HepG2 (cell line): ENCODE measurements at regions not wholly inside any gene's neighbourhood (a gene's known extent, or its start where the extent isn't known, plus 50 kb on each side); places are given as distances from the start of the nearest gene placed in this dataset.

Experiments
- ARID2 ChIP-seq: sonication (generic); formaldehyde crosslinking; IDR thresholded peaks from 2 replicates; pipeline ENCODE4 v1.8.1; 2022; ENCODE audit warnings: mild to moderate bottlenecking, missing genetic modification reagents, borderline replicate concordance
- BCL6 ChIP-seq: IDR thresholded peaks from 2 replicates; pipeline ENCODE4 v1.6.1; 2016; ENCODE audit warnings: missing genetic modification reagents, missing compliant biosample characterization
- ESRRA ChIP-seq: sonication (generic); formaldehyde crosslinking; IDR thresholded peaks from 2 replicates; pipeline ENCODE4 v1.5.1; 2020; ENCODE audit warnings: mild to moderate bottlenecking, low read depth, missing genetic modification reagents
- FOSL1 ChIP-seq: sonication (generic); formaldehyde crosslinking; IDR thresholded peaks from 2 replicates; pipeline ENCODE4 v1.9.0; 2021; ENCODE audit warnings: missing genetic modification reagents, borderline replicate concordance
- FOXP1 ChIP-seq, 2 experiments: fragments of 450-650 bp in 1 of 2; IDR thresholded peaks; 2 replicates each; pipeline ENCODE4 v1.6.1; 2017 to 2018; ENCODE audit warnings: antibody characterized with exemption in 1 of 2
- HMGA1 ChIP-seq: sonication (generic); formaldehyde crosslinking; conservative IDR thresholded peaks from 2 replicates; pipeline ENCODE4 v1.4.0; 2020; ENCODE audit warnings: missing genetic modification reagents
- HNRNPUL1 ChIP-seq: fragments of 200-400 bp; formaldehyde crosslinking; IDR thresholded peaks from 2 replicates; pipeline ENCODE4 v1.6.1; 2017; ENCODE audit warnings: low read depth, mild to moderate bottlenecking, low read length, moderate library complexity
- KLF6 ChIP-seq: IDR thresholded peaks from 2 replicates; pipeline ENCODE4 v1.8.0; 2016; ENCODE audit warnings: missing biosample characterization, missing genetic modification reagents
- MAZ ChIP-seq, 2 experiments: sonication (generic) in 1 of 2; formaldehyde crosslinking in 1 of 2; IDR thresholded peaks; 2 replicates each; pipeline versions ENCODE4 v1.5.0 to v1.6.1; 2012 to 2020; ENCODE audit warnings: low read depth in 2 of 2, mild to moderate bottlenecking in 2 of 2, borderline replicate concordance in 1 of 2, improper control_type of control experiment in 1 of 2, low read length in 1 of 2, missing genetic modification reagents in 1 of 2, moderate library complexity in 1 of 2
- MED1 ChIP-seq: sonication (generic); formaldehyde crosslinking; IDR thresholded peaks from 2 replicates; pipeline ENCODE4 v1.4.0; 2020; ENCODE audit warnings: missing genetic modification reagents
- NCOA1 ChIP-seq: sonication (generic); formaldehyde crosslinking; IDR thresholded peaks from 2 replicates; pipeline ENCODE4 v1.9.0; 2021; ENCODE audit warnings: missing genetic modification reagents
- PLSCR1 ChIP-seq: sonication (generic); formaldehyde crosslinking; IDR thresholded peaks from 2 replicates; pipeline ENCODE4 v1.5.0; 2020; ENCODE audit warnings: missing genetic modification reagents, mild to moderate bottlenecking, borderline replicate concordance
- SMAD3 ChIP-seq: sonication (generic); formaldehyde crosslinking; IDR thresholded peaks from 2 replicates; pipeline ENCODE4 v1.4.0; 2020; ENCODE audit warnings: missing genetic modification reagents
- SRSF9 ChIP-seq: fragments of 200-400 bp; formaldehyde crosslinking; IDR thresholded peaks from 2 replicates; pipeline ENCODE4 v1.6.1; 2018; ENCODE audit warnings: borderline replicate concordance, mild to moderate bottlenecking, low read depth, low read length; ENCODE audit not compliant: insufficient read depth, poor library complexity, severe bottlenecking
- TFE3 ChIP-seq: IDR thresholded peaks from 2 replicates; pipeline ENCODE4 v1.6.1; 2016
- ZBTB14 ChIP-seq: sonication (generic); formaldehyde crosslinking; IDR thresholded peaks from 2 replicates; pipeline ENCODE4 v1.4.0; 2020; ENCODE audit warnings: missing genetic modification reagents
- ZBTB20 ChIP-seq: sonication (generic); formaldehyde crosslinking; IDR thresholded peaks from 2 replicates; pipeline ENCODE4 v1.8.1; 2023; ENCODE audit warnings: missing genetic modification reagents, low read depth, mild to moderate bottlenecking, borderline replicate concordance
- ZNF317 ChIP-seq: sonication (generic); formaldehyde crosslinking; IDR thresholded peaks from 2 replicates; pipeline ENCODE4 v1.5.0; 2020; ENCODE audit warnings: mild to moderate bottlenecking, missing genetic modification reagents
- ZNF747 ChIP-seq: sonication (generic); formaldehyde crosslinking; IDR thresholded peaks from 2 replicates; pipeline ENCODE4 v1.8.1; 2023; ENCODE audit warnings: missing genetic modification reagents, mild to moderate bottlenecking, borderline replicate concordance
- TF ChIP-seq, protein P1 (sequence below): sonication (generic); formaldehyde crosslinking; IDR thresholded peaks from 2 replicates; pipeline ENCODE4 v1.4.0; 2020; ENCODE audit warnings: missing genetic modification reagents, borderline replicate concordance

DNA sequence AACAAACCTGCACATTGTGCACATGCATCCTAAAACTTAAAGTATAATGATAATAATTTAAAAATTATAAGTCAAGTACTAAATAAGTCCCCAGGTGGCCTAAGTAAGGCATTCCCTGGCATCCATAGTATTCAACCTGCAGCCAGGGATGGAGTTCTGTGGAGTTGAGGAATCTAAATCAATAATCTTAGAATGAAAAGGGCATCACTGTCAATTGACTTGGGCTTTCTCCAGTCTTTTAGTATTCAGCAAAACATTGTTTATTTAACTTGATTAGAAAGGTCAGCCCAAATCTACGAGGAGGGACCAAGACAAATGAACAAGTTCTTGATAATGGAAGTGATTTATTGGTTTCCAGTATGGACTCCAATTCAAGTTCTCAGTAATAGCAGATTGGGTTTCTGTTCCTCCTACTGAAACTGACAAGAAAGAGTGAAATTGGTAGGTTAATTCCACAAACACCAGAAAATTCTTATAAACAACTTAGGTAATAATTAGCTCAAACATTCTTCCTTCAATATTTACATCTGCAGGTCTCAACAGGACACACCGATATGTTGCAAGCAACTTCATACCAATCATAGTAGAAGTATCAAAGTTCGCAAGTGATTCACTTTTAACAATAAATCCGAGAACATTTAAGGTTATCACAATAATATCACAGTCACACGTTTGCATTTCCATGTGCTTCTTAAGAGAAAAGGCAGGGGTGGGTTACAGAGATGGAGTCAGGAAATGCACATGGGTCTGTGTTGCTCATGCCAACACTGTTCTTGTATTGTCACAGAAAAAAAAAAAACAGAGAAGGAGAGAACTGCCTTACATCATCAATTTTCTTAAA lies 51.7 kb upstream of the EHBP1 start (continued):
- TF ChIP-seq, protein P1, sequence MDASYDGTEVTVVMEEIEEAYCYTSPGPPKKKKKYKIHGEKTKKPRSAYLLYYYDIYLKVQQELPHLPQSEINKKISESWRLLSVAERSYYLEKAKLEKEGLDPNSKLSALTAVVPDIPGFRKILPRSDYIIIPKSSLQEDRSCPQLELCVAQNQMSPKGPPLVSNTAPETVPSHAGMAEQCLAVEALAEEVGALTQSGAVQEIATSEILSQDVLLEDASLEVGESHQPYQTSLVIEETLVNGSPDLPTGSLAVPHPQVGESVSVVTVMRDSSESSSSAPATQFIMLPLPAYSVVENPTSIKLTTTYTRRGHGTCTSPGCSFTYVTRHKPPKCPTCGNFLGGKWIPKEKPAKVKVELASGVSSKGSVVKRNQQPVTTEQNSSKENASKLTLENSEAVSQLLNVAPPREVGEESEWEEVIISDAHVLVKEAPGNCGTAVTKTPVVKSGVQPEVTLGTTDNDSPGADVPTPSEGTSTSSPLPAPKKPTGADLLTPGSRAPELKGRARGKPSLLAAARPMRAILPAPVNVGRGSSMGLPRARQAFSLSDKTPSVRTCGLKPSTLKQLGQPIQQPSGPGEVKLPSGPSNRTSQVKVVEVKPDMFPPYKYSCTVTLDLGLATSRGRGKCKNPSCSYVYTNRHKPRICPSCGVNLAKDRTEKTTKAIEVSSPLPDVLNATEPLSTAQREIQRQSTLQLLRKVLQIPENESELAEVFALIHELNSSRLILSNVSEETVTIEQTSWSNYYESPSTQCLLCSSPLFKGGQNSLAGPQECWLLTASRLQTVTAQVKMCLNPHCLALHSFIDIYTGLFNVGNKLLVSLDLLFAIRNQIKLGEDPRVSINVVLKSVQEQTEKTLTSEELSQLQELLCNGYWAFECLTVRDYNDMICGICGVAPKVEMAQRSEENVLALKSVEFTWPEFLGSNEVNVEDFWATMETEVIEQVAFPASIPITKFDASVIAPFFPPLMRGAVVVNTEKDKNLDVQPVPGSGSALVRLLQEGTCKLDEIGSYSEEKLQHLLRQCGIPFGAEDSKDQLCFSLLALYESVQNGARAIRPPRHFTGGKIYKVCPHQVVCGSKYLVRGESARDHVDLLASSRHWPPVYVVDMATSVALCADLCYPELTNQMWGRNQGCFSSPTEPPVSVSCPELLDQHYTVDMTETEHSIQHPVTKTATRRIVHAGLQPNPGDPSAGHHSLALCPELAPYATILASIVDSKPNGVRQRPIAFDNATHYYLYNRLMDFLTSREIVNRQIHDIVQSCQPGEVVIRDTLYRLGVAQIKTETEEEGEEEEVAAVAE (CRISPR knock-in tag), result peak; percentile 57; the same call in 1 of the 2 replicates
- TF ChIP-seq ZNF317 (CRISPR knock-in tag) (peak; percentile 48; the same call in 1 of the 2 replicates), ESRRA (peak; percentile 34; the same call in 1 of the 2 replicates), PLSCR1 (CRISPR knock-in tag) (no peak), ZNF747 (CRISPR knock-in tag) (peak; percentile 57; the same call in 1 of the 2 replicates), ZBTB14 (CRISPR knock-in tag) (no peak), MED1 (CRISPR knock-in tag) (peak; percentile 100), ARID2 (no peak), TFE3 (CRISPR knock-in tag) (peak; percentile 78; the same call in 1 of the 2 replicates), HNRNPUL1 (0 out of 2 replicates have a peak, but pooled peaks have one; percentile 24), KLF6 (peak; percentile 70; the same call in 1 of the 2 replicates), NCOA1 (CRISPR knock-in tag) (0 out of 2 replicates have a peak, but pooled peaks have one; percentile 46), SRSF9 (no peak), FOSL1 (CRISPR knock-in tag) (peak; percentile 40; the same call in 1 of the 2 replicates), ZBTB20 (peak; percentile 43; the same call in 1 of the 2 replicates), HMGA1 (CRISPR knock-in tag) (no peak), BCL6 (CRISPR knock-in tag) (peak; percentile 79; the same call in 1 of the 2 replicates), MAZ (IDR thresholded peaks at IDR 0.05; ENCODE audit: borderline replicate concordance, low read depth, low read length) (no peak), MAZ (CRISPR knock-in tag; IDR thresholded peaks at IDR 0.05; ENCODE audit: low read depth) (peak; percentile 35), FOXP1 (IDR thresholded peaks at IDR 0.05) (no peak), FOXP1 (CRISPR knock-in tag; IDR thresholded peaks at IDR 0.05) (peak; percentile 96), SMAD3 (peak; percentile 78; the same call in 1 of the 2 replicates)
